ENCODE measurements at regions not wholly inside any gene's neighbourhood (a gene's known extent, or its start where the extent isn't known, plus 50 kb on each side); places are given as distances from the start of the nearest gene placed in this dataset.

DNA sequence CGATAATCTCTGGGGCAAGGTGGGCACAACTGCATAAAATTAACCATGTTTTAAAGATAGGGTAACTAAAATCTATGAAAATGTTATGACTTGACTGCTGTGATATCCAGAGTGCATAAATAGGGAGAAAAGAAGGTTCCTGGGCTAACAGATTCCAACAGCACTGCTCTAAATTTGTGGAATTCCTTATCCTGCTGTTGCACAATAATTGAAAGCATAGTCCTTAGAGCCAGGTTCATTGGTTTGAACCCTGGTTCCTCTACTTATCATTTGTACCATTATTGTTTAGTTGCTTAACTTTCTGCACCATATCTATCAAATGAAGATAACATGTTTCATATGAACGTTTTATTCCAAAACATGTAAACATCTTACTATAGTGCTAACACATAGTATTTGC is 219.0 kb downstream of the NUF2 start:
- Mint-ChIP-seq H3K9me3 (no peaks in the 10 kb centered on the region), H3K4me3 (no peak overlapping the region), H3K27ac (no peak overlapping the region), H3K4me1 (ENCODE audit: low read depth) (no peaks in the 10 kb centered on the region), H3K36me3 (ENCODE audit: low read depth) (no peaks in the 10 kb centered on the region), H3K27me3 (no peaks in the 10 kb centered on the region)
- Histone ChIP-seq H3K36me3 (ENCODE audit: insufficient read depth, low read length) (no peaks in the 10 kb centered on the region), H3K4me3 (ENCODE audit: low read length) (no peak overlapping the region), H3K4me1 (ENCODE audit: insufficient read depth, low read length) (no peaks in the 10 kb centered on the region), H3K27ac (ENCODE audit: low read depth in 1 of 2, low read length in 2 of 2) (no peak overlapping the region), H3K27me3 (ENCODE audit: control insufficient read depth in 1 of 2, insufficient read depth in 2 of 2, low read length in 2 of 2) (no peaks in the 10 kb centered on the region), H3K9me3 (ENCODE audit: control insufficient read depth in 1 of 2, insufficient read depth in 1 of 2, low read length in 2 of 2) (peaks cover 0 to 4% of the 10 kb centered on the region in 2 experiments)
- ChIA-PET CTCF (no interaction called here), POLR2A (no interaction called here)
- ATAC-seq (ENCODE audit: poor library complexity) (no peak), DNase-seq (no peak)
- TF ChIP-seq, protein P1, sequence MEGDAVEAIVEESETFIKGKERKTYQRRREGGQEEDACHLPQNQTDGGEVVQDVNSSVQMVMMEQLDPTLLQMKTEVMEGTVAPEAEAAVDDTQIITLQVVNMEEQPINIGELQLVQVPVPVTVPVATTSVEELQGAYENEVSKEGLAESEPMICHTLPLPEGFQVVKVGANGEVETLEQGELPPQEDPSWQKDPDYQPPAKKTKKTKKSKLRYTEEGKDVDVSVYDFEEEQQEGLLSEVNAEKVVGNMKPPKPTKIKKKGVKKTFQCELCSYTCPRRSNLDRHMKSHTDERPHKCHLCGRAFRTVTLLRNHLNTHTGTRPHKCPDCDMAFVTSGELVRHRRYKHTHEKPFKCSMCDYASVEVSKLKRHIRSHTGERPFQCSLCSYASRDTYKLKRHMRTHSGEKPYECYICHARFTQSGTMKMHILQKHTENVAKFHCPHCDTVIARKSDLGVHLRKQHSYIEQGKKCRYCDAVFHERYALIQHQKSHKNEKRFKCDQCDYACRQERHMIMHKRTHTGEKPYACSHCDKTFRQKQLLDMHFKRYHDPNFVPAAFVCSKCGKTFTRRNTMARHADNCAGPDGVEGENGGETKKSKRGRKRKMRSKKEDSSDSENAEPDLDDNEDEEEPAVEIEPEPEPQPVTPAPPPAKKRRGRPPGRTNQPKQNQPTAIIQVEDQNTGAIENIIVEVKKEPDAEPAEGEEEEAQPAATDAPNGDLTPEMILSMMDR (IDR thresholded peaks at IDR 0.05), result no peak
- intact Hi-C loops (cut with DNase I, micrococcal nuclease), result no loop called here

- Mint-ChIP-seq H3K4me3 (no peak overlapping the region), H3K27me3 (no peaks in the 10 kb centered on the region), H3K4me1 (ENCODE audit: low read depth) (no peaks in the 10 kb centered on the region), H3K9me3 (peaks cover 2% of the 10 kb centered on the region), H3K36me3 (ENCODE audit: low read depth) (no peaks in the 10 kb centered on the region), H3K27ac (no peak overlapping the region)
- ATAC-seq (ENCODE audit: poor library complexity) (no peak), DNase-seq (no peak)
- no peaks in the 10 kb centered on the region for H3K4me1 ChIP-seq (ENCODE audit: insufficient read depth, low read length)
- H3K36me3 ChIP-seq (ENCODE audit: insufficient read depth, low read length), result no peaks in the 10 kb centered on the region
- POLR2A ChIA-PET, result no interaction called here
- intact Hi-C loops (cut with DNase I, micrococcal nuclease), result no loop called here
- no peaks in the 10 kb centered on the region for H3K27me3 ChIP-seq (ENCODE audit: control insufficient read depth in 1 of 2, insufficient read depth in 2 of 2, low read length in 2 of 2)
- no peak overlapping the region for H3K4me3 ChIP-seq (ENCODE audit: low read length)
- H3K9me3 ChIP-seq (ENCODE audit: control insufficient read depth in 1 of 2, insufficient read depth in 1 of 2, low read length in 2 of 2), result peaks cover 0 to 14% of the 10 kb centered on the region in 2 experiments
- H3K27ac ChIP-seq (ENCODE audit: low read depth in 1 of 2, low read length in 2 of 2), result no peak overlapping the region
- CTCF ChIA-PET, result interaction anchor here (1.0 kb wide), 1 partner anchor 11 kb away, joined by 3 read pairs; no protein-coding TSS in a partner anchor
- TF ChIP-seq, protein P1 (IDR thresholded peaks at IDR 0.05), result no peak
Observed at GRCh38 chr1:163544441-163544840, 222.7 kb downstream of the NUF2 start.

DNA sequence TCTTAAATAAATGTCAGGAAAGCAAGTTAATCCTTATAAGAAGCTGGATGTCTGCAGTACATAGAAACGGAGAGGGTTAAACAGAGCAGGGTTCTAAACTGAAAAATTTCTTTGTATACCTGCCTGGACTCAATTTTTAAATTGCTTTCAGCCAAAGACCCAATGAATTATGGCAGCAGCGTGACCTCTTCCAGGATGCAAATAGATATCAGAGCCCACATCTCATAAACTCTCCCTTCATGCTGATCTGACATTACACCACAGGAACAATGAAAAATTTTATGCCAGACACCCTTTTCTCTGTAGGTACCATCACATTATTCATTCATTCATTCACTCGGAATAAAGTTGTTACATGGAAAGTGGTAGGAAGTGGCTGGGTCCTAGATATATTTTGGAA is 236.4 kb downstream of the NUF2 start:
- Mint-ChIP-seq H3K4me3 (no peak overlapping the region), H3K36me3 (ENCODE audit: low read depth) (no peaks in the 10 kb centered on the region), H3K27ac (no peak overlapping the region), H3K9me3 (peaks cover 2% of the 10 kb centered on the region), H3K27me3 (no peaks in the 10 kb centered on the region), H3K4me1 (ENCODE audit: low read depth) (no peaks in the 10 kb centered on the region)
- no peak overlapping the region for H3K4me3 ChIP-seq (ENCODE audit: low read length)
- no peak for ATAC-seq (ENCODE audit: poor library complexity)
- no peaks in the 10 kb centered on the region for H3K9me3 ChIP-seq (ENCODE audit: control insufficient read depth in 1 of 2, insufficient read depth in 1 of 2, low read length in 2 of 2)
- ChIA-PET CTCF (no interaction called here), POLR2A (no interaction called here)
- H3K27me3 ChIP-seq (ENCODE audit: control insufficient read depth in 1 of 2, insufficient read depth in 2 of 2, low read length in 2 of 2), result no peaks in the 10 kb centered on the region
- intact Hi-C loops (cut with DNase I, micrococcal nuclease), result no loop called here
- H3K27ac ChIP-seq (ENCODE audit: low read depth in 1 of 2, low read length in 2 of 2), result no peak overlapping the region
- no peaks in the 10 kb centered on the region for H3K36me3 ChIP-seq (ENCODE audit: insufficient read depth, low read length)
- no peaks in the 10 kb centered on the region for H3K4me1 ChIP-seq (ENCODE audit: insufficient read depth, low read length)
- DNase-seq, result no peak
- TF ChIP-seq, protein P1 (IDR thresholded peaks at IDR 0.05), result no peak
